PC-9 (cell line): ENCODE measurements at regions not wholly inside any gene's neighbourhood (a gene's known extent, or its start where the extent isn't known, plus 50 kb on each side); places are given as distances from the start of the nearest gene placed in this dataset.

Experiments
- BruUV-seq: library from RNA; stranded (reverse); fragments of 400-500 nt; replicated peaks from 2 replicates; lab custom pipeline; 2021; lab: Mats Ljungman, UMichigan
- CTCF ChIA-PET: fragments of 300-600 bp; sonication (Branson Sonifier 250); formaldehyde crosslinking; loops from one replicate; lab custom pipeline; 2022; ENCODE audit warnings: antibody characterized with exemption; lab: Charles Lee
- POLR2A ChIA-PET: fragments of 300-600 bp; sonication (Branson Sonifier 250); formaldehyde crosslinking; loops from one replicate; lab custom pipeline; 2022; ENCODE audit warnings: antibody characterized with exemption; ENCODE audit not compliant: unreplicated experiment; lab: Charles Lee
- DNase-seq, 2 experiments: peaks; one replicate each; pipeline versions ENCODE4 v3.0.0 to v3.0.0-alpha.2; 2015 to 2022; ENCODE audit warnings: mixed read lengths in 1 of 2
- H2AFZ ChIP-seq: fragments of 200-600 bp; sonication (generic); 2 replicates; pipeline ENCODE4 v1.8.1; 2017; ENCODE audit warnings: antibody characterized with exemption
- H3F3A ChIP-seq: fragments of 200-600 bp; sonication (generic); 2 replicates; pipeline ENCODE4 v1.8.1; 2017; ENCODE audit warnings: antibody characterized with exemption, mild to moderate bottlenecking, low read depth; ENCODE audit not compliant: insufficient read depth
- H3K27ac ChIP-seq: fragments of 200-600 bp; sonication (generic); 2 replicates; pipeline ENCODE4 v1.6.1; 2016; ENCODE audit warnings: mixed run types
- H3K27me3 ChIP-seq: fragments of 200-600 bp; sonication (generic); 2 replicates; pipeline ENCODE4 v1.6.1; 2016; ENCODE audit warnings: low read depth, mixed run types; ENCODE audit not compliant: insufficient read depth
- H3K36me3 ChIP-seq: fragments of 200-600 bp; sonication (generic); 2 replicates; pipeline ENCODE4 v1.6.1; 2016; ENCODE audit warnings: low read depth, mixed run types
- H3K4me1 ChIP-seq: fragments of 200-600 bp; sonication (generic); replicated peaks from 2 replicates; pipeline ENCODE4 v1.6.1; 2016; ENCODE audit warnings: mixed run types; ENCODE audit not compliant: insufficient read depth
- H3K4me2 ChIP-seq: fragments of 200-600 bp; sonication (generic); 2 replicates; pipeline ENCODE4 v1.6.1; 2017; ENCODE audit warnings: mixed run types
- H3K4me3 ChIP-seq: fragments of 200-600 bp; sonication (generic); 2 replicates; pipeline ENCODE4 v1.6.1; 2016; ENCODE audit warnings: mixed run types
- H3K79me2 ChIP-seq: fragments of 200-600 bp; sonication (generic); 2 replicates; pipeline ENCODE4 v1.6.1; 2017; ENCODE audit warnings: low read depth, mixed run types
- H3K9me2 ChIP-seq: fragments of 200-600 bp; sonication (generic); 2 replicates; pipeline ENCODE4 v1.8.1; 2017; ENCODE audit warnings: mild to moderate bottlenecking; ENCODE audit not compliant: insufficient read depth
- H3K9me3 ChIP-seq: fragments of 200-600 bp; sonication (generic); 2 replicates; pipeline ENCODE4 v1.8.1; 2016; ENCODE audit warnings: low read depth; ENCODE audit not compliant: insufficient read depth
- H4K20me1 ChIP-seq: fragments of 200-600 bp; sonication (generic); 2 replicates; pipeline ENCODE4 v1.8.1; 2017; ENCODE audit not compliant: insufficient read depth
- CTCF ChIP-seq: fragments of 200-600 bp; sonication (generic); conservative IDR thresholded peaks from 2 replicates; pipeline ENCODE4 v1.6.1; 2017; ENCODE audit warnings: mixed run types, antibody characterized with exemption, mild to moderate bottlenecking, moderate library complexity
- EZH2 ChIP-seq: fragments of 200-600 bp; sonication (generic); IDR thresholded peaks from 2 replicates; pipeline ENCODE4 v1.8.0; 2017; ENCODE audit warnings: antibody characterized with exemption, low read depth
- intact Hi-C: fragments of 100-400 bp; cut with micrococcal nuclease; formaldehyde crosslinking; loops from one replicate; pipeline ENCODE4 v1.10.0; 2022; ENCODE audit not compliant: unreplicated experiment

- Histone ChIP-seq H3K79me2 (no peaks in the 10 kb centered on the region), H3K27me3 (no peaks in the 10 kb centered on the region), H3K4me1 (peaks cover 16% of the 10 kb centered on the region), H4K20me1 (no peaks in the 10 kb centered on the region), H3K4me3 (no peak overlapping the region), H3K9me2 (no peaks in the 10 kb centered on the region), H3K4me2 (no peak overlapping the region), H3K36me3 (no peaks in the 10 kb centered on the region), H2AFZ (no peak overlapping the region), H3K27ac (no peak overlapping the region), H3K9me3 (no peaks in the 10 kb centered on the region), H3F3A (peaks cover 12% of the 10 kb centered on the region)
- TF ChIP-seq EZH2 (no peak), CTCF (no peak)
- ChIA-PET CTCF (no interaction called here), POLR2A (interaction anchor here (0.6 kb wide), 1 partner anchor 27 kb away, joined by 4 read pairs; no protein-coding TSS in a partner anchor)
- DNase-seq = no peak
- intact Hi-C loops = loop anchor here (10.0 kb wide), 1 partner anchor 99 kb away; no protein-coding TSS in a partner anchor
- BruUV-seq = no TSS peak
Observed at GRCh38 chr15:70275461-70276138, 177.9 kb upstream of the TLE3 start.

- no peak overlapping the region for H2AFZ ChIP-seq
- H3K79me2 ChIP-seq = no peaks in the 10 kb centered on the region
- intact Hi-C loops = loop anchor here (10.0 kb wide), 1 partner anchor 100 kb away; no protein-coding TSS in a partner anchor
- no peaks in the 10 kb centered on the region for H3K9me2 ChIP-seq
- ChIA-PET POLR2A (interaction anchor here (0.6 kb wide), 1 partner anchor 26 kb away, joined by 4 read pairs; no protein-coding TSS in a partner anchor), CTCF (no interaction called here)
- peaks cover 23% of the 10 kb centered on the region for H3K4me1 ChIP-seq
- DNase-seq = no peak
- H3K9me3 ChIP-seq = no peaks in the 10 kb centered on the region
- no peak for TF ChIP-seq EZH2
- no peak for TF ChIP-seq CTCF
- no peak overlapping the region for H3K4me3 ChIP-seq
- no peaks in the 10 kb centered on the region for H4K20me1 ChIP-seq
- H3K36me3 ChIP-seq = no peaks in the 10 kb centered on the region
- BruUV-seq = no TSS peak
- no peaks in the 10 kb centered on the region for H3K27me3 ChIP-seq
- no peak overlapping the region for H3K4me2 ChIP-seq
- peaks cover 19% of the 10 kb centered on the region for H3F3A ChIP-seq
- H3K27ac ChIP-seq = no peak overlapping the region
Observed at GRCh38 chr15:70274908-70275307, 177.2 kb upstream of the TLE3 start.

DNA sequence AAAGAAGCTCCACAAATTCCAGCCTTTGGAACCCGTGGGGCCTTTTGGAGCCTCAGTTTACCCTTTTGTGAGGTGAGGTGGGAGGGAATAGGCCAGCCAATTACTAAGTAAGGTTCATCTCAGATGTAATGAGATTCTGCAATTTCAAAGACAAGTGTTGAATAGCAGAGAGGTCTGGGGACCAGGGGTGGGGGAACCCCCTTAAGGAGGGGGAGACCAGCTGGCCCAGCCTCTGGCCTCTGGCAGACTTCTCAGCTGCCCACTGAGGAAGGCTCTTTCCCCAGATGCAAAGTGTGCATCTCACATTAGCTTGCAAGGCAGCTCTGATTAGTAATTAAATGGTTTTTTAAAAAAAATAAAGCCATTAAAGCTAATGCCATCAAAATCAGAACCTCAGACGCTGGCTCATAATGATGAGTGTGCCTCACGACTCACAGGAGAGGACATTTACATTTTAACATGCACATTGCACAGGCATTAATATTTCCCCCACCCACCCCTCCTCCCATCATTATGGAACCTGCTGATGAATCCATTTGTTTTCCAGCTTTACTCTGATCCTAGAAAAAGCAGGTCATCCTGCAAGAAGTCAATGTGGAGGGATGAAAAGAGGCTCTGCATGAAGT lies 176.7 kb upstream of the TLE3 start:
- no peaks in the 10 kb centered on the region for H3K9me3 ChIP-seq
- no peak overlapping the region for H3K4me2 ChIP-seq
- H3K4me3 ChIP-seq = no peak overlapping the region
- no peak overlapping the region for H2AFZ ChIP-seq
- H3K27me3 ChIP-seq = no peaks in the 10 kb centered on the region
- H3K9me2 ChIP-seq = no peaks in the 10 kb centered on the region
- TF ChIP-seq EZH2 (no peak), CTCF (no peak)
- peaks cover 29% of the 10 kb centered on the region for H3K4me1 ChIP-seq
- no peak for DNase-seq
- no peaks in the 10 kb centered on the region for H3K79me2 ChIP-seq
- ChIA-PET POLR2A (interaction anchor here (0.6 kb wide), 1 partner anchor 1777 kb away, joined by 3 read pairs; no protein-coding TSS in a partner anchor), CTCF (no interaction called here)
- no peak overlapping the region for H3K27ac ChIP-seq
- BruUV-seq = no TSS peak
- no peaks in the 10 kb centered on the region for H4K20me1 ChIP-seq
- H3K36me3 ChIP-seq = no peaks in the 10 kb centered on the region
- intact Hi-C loops = loop anchor here (10.0 kb wide), 1 partner anchor 100 kb away; no protein-coding TSS in a partner anchor
- peaks cover 25% of the 10 kb centered on the region for H3F3A ChIP-seq
